Pons (tissue), 1 donor: ENCODE measurements at regions not wholly inside any gene's neighbourhood (a gene's known extent, or its start where the extent isn't known, plus 50 kb on each side); places are given as distances from the start of the nearest gene placed in this dataset.

Experiments
- DNase-seq: peaks from one replicate; pipeline ENCODE4 v3.0.0-alpha.2; 2016; ENCODE audit warnings: low spot score

DNA sequence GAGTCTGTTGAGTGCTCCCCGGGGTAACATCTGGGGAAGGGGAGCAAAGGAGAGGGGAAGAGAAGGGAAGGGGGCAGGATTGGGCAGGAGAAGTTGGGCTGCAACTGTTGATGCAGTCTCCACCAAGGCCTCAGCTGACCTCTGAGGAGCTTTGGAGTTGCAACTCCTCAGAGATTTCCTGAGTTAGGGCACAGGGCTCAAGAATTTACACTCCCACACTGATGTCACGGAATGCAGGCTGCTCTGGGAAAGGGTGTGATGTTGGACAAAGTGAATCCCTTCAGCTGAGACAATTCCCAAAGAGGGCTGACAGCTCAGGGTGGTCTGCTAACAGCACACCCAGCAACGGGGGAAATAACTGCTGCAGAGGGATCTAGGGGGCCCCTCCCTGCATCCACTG lies 295.6 kb downstream of the PCNX1 start:
- DNase-seq: no peak

DNA sequence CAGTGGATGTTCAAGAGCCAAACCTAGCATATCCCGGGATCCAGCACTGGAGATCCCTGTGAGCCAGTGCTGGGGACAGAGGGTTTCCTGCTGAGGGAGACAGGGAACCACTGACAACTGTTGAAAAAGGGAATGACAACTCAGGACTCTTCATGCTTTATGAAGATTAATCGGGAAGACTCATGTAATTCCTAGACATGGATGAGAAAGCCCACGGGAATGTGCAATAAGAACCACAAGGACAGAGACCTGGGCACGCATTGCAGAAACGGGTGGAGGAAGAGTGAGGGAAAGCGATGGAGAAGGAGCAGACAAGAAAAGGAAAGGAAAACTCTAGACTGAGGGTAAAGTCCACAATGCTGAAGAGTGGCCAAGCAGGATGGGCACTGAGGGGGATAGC lies 296.0 kb downstream of the PCNX1 start:
- DNase-seq: no peak

- no peak for DNase-seq
Observed at GRCh38 chr14:71204231-71204630, 297.0 kb downstream of the PCNX1 start.

DNA sequence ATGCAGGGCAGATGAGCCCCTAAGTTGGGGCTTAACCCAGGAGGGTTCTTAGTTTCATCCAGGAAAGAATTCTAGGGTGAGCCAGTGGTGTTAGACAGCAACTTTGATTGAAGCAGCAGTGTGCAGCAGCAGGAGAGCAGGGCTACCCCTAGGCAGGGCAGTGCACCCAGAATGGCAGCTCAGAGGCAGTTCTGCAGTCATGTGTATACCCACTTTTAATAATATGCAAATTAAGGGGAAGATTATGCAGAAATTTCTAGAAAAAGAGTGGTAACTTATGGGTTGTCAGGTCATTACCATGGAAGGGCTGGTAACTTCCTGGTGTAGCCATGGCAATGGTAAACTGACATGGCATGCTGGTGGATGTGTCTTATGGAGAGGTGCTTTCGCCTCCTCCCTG lies 297.5 kb downstream of the PCNX1 start:
- no peak for DNase-seq

GRCh38 chr14:71206123-71206522 lies 298.9 kb downstream of the PCNX1 start:
- DNase-seq: no peak

GRCh38 chr14:71206766-71207371 lies 299.6 kb downstream of the PCNX1 start:
- DNase-seq: peak; percentile 37

DNA sequence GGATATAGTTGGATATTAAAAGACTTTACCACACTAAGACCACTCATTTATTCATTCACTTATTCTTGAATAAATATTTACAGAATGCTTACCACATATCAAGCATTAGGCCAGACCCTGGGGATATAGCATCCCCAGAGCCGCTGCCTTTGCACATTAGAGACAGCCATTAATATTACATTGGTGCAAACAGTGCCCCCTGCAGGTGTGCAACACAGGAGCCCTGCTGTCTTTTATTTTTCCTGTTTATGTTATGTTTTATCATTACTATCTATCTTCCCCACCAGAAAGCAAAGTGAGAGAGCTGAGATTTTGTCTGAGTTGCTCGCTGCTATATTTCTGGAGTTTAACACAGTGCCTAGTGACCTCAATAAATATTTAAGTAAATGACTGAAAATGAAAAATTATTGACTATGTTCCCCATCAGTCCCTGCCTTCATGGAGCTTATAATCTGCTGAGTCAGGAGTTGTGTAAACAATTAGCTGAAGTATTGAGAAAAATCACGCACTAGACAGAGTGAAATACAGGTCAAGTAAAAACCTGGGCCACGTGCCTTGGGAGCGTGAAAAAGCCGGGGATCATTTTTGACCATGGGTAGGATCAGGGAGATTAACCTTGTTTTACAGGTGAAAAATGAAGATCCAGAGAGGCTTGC lies 301.6 kb downstream of the PCNX1 start:
- DNase-seq: no peak

- no peak for DNase-seq
Observed at GRCh38 chr14:71209888-71210287, 302.6 kb downstream of the PCNX1 start.

- no peak for DNase-seq
Observed at GRCh38 chr14:71212093-71212492, 304.8 kb downstream of the PCNX1 start.

GRCh38 chr14:71212683-71213107 lies 305.4 kb downstream of the PCNX1 start:
- no peak for DNase-seq

DNA sequence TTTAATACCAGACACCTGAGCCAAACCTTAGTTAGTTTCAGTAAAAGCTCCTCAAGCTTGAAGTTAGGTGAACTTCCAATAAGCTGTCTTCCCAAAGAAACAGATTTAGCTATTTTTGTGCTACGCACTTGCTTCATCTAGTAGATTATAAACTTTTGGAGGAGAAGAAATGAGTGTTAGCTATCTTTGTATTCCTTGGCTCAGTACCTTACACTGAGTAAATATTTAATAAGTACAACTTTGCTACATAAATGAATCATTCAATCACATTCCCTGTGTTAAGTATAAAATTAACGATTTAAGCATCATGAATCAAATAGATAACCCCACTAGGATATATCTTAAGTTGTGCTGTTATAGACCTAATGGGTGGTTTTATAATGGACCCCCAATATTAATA lies 307.0 kb downstream of the PCNX1 start:
- DNase-seq: no peak

- DNase-seq: no peak
Observed at GRCh38 chr14:71220462-71220861, 313.2 kb downstream of the PCNX1 start.

DNA sequence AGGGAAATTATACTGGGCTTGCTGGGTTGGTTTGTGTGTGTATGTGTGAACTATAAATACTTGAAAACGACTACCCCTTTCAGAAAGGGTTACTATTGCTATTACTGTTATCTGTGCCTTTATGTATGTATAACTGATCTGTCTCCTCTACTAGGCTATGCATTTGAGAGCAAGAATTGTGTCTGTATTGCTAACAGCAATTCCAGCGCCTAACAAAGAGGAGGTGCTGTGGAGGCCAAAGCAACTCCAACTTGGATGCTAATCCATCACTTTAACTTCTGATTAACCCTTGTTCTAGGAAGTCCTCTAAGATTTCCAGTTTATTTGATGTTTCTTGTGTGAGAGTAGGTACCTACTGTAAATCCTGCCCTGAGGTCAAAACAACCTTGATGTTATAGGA lies 313.9 kb downstream of the PCNX1 start:
- no peak for DNase-seq

- DNase-seq: no peak
Observed at GRCh38 chr14:71225113-71225512, 317.9 kb downstream of the PCNX1 start.

- DNase-seq: no peak
Observed at GRCh38 chr14:71228711-71229110, 321.5 kb downstream of the PCNX1 start.

DNA sequence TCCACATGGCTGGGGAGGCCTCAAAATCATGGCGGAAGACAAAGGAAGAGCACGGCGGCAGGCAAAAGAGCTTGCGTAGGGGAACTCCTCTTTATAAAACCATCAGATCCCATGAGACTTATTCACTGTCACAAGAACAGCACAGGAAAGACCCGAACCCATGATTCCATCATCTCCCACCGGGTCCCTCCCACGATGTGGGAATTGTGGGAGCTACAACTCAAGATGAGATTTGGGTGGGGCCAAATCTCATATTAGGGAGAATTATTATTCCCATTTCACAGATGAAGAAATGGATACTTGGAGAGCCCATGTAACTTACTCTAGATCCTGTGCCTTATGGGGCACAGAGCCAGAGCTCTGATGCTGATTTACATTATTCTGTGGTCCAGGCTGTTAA lies 322.6 kb downstream of the PCNX1 start:
- DNase-seq: no peak

DNA sequence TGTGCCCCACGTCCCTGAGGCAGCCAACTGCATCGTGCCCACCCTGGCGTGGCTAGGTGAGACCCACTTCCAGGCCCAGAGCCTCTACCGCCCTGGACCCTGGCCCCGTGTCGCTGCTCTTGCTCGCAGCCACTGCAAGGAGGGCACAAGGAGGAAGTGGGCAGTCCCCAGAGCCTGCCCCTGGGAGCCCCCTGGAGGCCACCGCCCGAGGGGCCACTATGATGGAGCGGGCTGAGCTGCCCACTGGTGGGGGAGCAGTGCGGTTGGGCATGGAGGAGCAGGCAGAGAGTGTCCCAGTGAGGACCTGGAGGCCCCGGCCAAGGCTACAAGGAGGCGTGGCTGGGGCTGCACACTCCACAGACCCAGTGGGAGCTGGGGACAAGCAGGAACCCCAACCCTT lies 323.6 kb downstream of the PCNX1 start:
- DNase-seq: no peak

GRCh38 chr14:71231521-71232393 lies 324.5 kb downstream of the PCNX1 start:
- DNase-seq: peak; percentile 46

DNA sequence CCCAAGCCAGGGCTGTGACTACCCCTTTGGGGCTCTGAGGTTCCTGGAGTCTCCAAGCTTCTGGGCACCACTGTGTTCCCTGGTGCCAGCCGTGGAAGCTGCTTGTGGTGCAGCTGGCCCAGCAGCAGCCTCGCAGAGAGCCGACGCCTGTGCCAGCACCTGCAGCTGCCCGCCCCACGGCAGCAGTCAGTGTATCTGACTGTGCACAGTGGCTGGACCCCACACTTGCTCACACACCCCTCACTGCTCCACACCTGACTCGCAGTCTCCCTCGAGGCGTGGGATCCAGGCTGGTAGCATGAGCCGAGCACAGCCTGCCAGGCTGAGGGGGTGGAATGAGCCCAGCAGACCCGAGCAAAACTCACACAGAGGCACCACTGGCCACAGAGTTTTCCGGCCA lies 325.2 kb downstream of the PCNX1 start:
- no peak for DNase-seq

DNA sequence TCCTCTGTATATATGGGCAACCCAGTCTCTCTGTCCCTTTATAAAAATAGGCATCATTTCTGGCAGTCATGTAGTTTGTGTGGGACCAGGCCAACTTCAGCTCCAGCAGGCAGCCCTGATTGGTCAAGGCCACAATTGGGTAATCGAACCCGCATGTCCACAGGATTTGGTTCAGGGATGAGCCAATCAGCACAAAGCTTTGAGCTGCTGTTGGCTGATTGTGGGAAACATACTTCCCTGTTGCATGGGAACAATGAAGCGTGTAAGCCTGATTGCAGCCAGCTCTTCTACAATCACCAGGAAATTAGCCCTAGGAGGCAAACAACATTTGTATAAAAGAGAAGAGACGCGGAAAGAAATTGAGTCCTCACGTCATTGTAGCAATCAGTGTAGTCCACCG lies 328.6 kb downstream of the PCNX1 start:
- peak; percentile 83 for DNase-seq

- peak; percentile 12 for DNase-seq
Observed at GRCh38 chr14:71236487-71236886, 329.2 kb downstream of the PCNX1 start.

DNA sequence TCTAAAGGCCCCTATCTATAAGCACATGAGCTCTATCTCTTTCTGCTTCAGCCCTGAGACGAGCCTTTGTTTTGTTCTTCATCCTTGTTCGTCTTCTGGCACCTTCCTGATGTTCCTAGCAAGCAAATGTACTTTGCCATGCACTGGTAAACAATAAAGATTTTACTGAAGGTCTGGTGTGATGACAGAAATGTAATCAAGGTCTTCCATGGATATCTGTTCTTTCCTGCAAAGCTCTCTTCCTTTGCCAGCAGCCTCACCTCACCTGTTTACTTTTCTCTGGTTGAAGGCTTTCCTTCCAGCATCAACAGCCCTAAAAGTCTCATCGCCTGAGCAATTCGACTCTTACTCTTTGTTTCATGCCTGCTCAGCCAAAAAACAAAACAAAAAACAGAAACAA lies 330.3 kb downstream of the PCNX1 start:
- no peak for DNase-seq

DNA sequence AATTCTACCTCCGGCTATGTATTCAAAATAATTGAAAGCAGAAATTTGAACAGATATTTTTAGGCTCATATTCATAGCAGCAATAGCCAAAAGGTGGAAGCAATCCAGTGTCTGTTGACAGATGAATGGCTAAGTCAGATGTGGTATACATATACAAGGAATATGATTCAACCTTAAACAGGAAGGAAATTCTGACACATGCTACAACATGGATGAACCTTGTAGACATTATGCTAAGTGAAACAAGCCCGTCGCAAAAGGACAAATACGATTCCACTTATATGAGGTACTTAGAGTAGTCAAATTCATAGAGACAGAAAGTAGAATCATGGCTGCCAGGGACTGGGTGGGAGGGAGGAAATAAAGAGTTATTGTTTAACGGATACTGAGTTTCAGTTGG lies 331.6 kb downstream of the PCNX1 start:
- DNase-seq: no peak
